ACC112 (cell line): ENCODE measurements at regions not wholly inside any gene's neighbourhood (a gene's known extent, or its start where the extent isn't known, plus 50 kb on each side); places are given as distances from the start of the nearest gene placed in this dataset.

ENCODE experiments used
- H2AFZ ChIP-seq: fragments of 200-600 bp; sonication (generic); one replicate; pipeline ENCODE4 v1.6.0; 2017; ENCODE audit warnings: antibody characterized with exemption, low read length; ENCODE audit not compliant: unreplicated experiment
- H3K27ac ChIP-seq: fragments of 200-600 bp; sonication (generic); 2 replicates; pipeline ENCODE4 v1.5.1; 2014; ENCODE audit warnings: low read depth, mild to moderate bottlenecking, antibody characterized with exemption, low read length, moderate library complexity
- H3K27me3 ChIP-seq: fragments of 200-600 bp; sonication (generic); 2 replicates; pipeline ENCODE4 v1.6.1; 2014; ENCODE audit warnings: mild to moderate bottlenecking, antibody characterized with exemption, low read length, moderate library complexity, mixed read lengths; ENCODE audit not compliant: insufficient read depth
- H3K36me3 ChIP-seq: fragments of 200-600 bp; sonication (generic); 2 replicates; pipeline ENCODE4 v1.6.1; 2016; ENCODE audit warnings: mild to moderate bottlenecking, antibody characterized with exemption, low read length, moderate library complexity, mixed read lengths; ENCODE audit not compliant: insufficient read depth
- H3K4me1 ChIP-seq: fragments of 200-600 bp; sonication (generic); one replicate; pipeline ENCODE4 v1.6.1; 2016; ENCODE audit warnings: low read length, mixed read lengths; ENCODE audit not compliant: insufficient read depth, unreplicated experiment, control insufficient read depth
- H3K4me3 ChIP-seq: fragments of 200-600 bp; sonication (generic); 2 replicates; pipeline ENCODE4 v1.5.1; 2014; ENCODE audit warnings: mild to moderate bottlenecking, low read depth, low read length
- H3K79me2 ChIP-seq: fragments of 200-600 bp; sonication (generic); one replicate; pipeline ENCODE4 v1.6.0; 2016; ENCODE audit warnings: low read length; ENCODE audit not compliant: control insufficient read depth, unreplicated experiment, insufficient read depth

GRCh38 chr1:177351361-177352108 lies 180.8 kb downstream of the BRINP2 start:
- Histone ChIP-seq H3K27ac (no peak overlapping the region), H3K4me1 (no peaks in the 10 kb centered on the region), H3K79me2 (no peaks in the 10 kb centered on the region), H2AFZ (no peak overlapping the region), H3K27me3 (peaks cover 16% of the 10 kb centered on the region), H3K36me3 (no peaks in the 10 kb centered on the region), H3K4me3 (no peak overlapping the region)

GRCh38 chr1:177346790-177347359 lies 176.1 kb downstream of the BRINP2 start:
- Histone ChIP-seq H3K27me3 (peaks cover 7% of the 10 kb centered on the region; the same call in 1 of the 2 replicates), H3K4me3 (no peak overlapping the region), H3K36me3 (no peaks in the 10 kb centered on the region), H3K4me1 (no peaks in the 10 kb centered on the region), H2AFZ (no peak overlapping the region), H3K79me2 (no peaks in the 10 kb centered on the region), H3K27ac (no peak overlapping the region)

- Histone ChIP-seq H2AFZ (no peak overlapping the region), H3K27ac (no peak overlapping the region), H3K36me3 (no peaks in the 10 kb centered on the region), H3K4me1 (no peaks in the 10 kb centered on the region), H3K4me3 (no peak overlapping the region), H3K27me3 (peaks cover 14% of the 10 kb centered on the region), H3K79me2 (no peaks in the 10 kb centered on the region)
Observed at GRCh38 chr1:177343445-177343844, 172.7 kb downstream of the BRINP2 start.

- Histone ChIP-seq H3K4me3 (no peak overlapping the region), H3K36me3 (no peaks in the 10 kb centered on the region), H3K27ac (no peak overlapping the region), H3K79me2 (no peaks in the 10 kb centered on the region), H2AFZ (no peak overlapping the region), H3K4me1 (no peaks in the 10 kb centered on the region), H3K27me3 (peaks cover 14% of the 10 kb centered on the region)
Observed at GRCh38 chr1:177341773-177342172, 171.0 kb downstream of the BRINP2 start.

- no peak overlapping the region for H3K4me3 ChIP-seq
- H3K27me3 ChIP-seq: peaks cover 14% of the 10 kb centered on the region
- H2AFZ ChIP-seq: no peak overlapping the region
- H3K79me2 ChIP-seq: no peaks in the 10 kb centered on the region
- no peak overlapping the region for H3K27ac ChIP-seq
- H3K36me3 ChIP-seq: no peaks in the 10 kb centered on the region
- no peaks in the 10 kb centered on the region for H3K4me1 ChIP-seq
Observed at GRCh38 chr1:177340601-177341067, 169.9 kb downstream of the BRINP2 start.

- H3K27ac ChIP-seq: no peak overlapping the region
- no peaks in the 10 kb centered on the region for H3K79me2 ChIP-seq
- H3K4me1 ChIP-seq: no peaks in the 10 kb centered on the region
- peaks cover 14% of the 10 kb centered on the region for H3K27me3 ChIP-seq
- no peak overlapping the region for H3K4me3 ChIP-seq
- no peaks in the 10 kb centered on the region for H3K36me3 ChIP-seq
- H2AFZ ChIP-seq: no peak overlapping the region
Observed at GRCh38 chr1:177338376-177338775, 167.6 kb downstream of the BRINP2 start.

GRCh38 chr1:177334903-177335302 lies 164.1 kb downstream of the BRINP2 start:
- H3K27me3 ChIP-seq: peaks cover 3% of the 10 kb centered on the region; the same call in 1 of the 2 replicates
- no peak overlapping the region for H3K27ac ChIP-seq
- no peaks in the 10 kb centered on the region for H3K79me2 ChIP-seq
- no peak overlapping the region for H2AFZ ChIP-seq
- H3K4me1 ChIP-seq: no peaks in the 10 kb centered on the region
- H3K36me3 ChIP-seq: no peaks in the 10 kb centered on the region
- H3K4me3 ChIP-seq: no peak overlapping the region

- no peaks in the 10 kb centered on the region for H3K4me1 ChIP-seq
- no peaks in the 10 kb centered on the region for H3K79me2 ChIP-seq
- H3K4me3 ChIP-seq: no peak overlapping the region
- H3K36me3 ChIP-seq: no peaks in the 10 kb centered on the region
- H3K27me3 ChIP-seq: no peaks in the 10 kb centered on the region
- H3K27ac ChIP-seq: no peak overlapping the region
- no peak overlapping the region for H2AFZ ChIP-seq
Observed at GRCh38 chr1:177333936-177334595, 163.3 kb downstream of the BRINP2 start.
